Gastrocnemius medialis (tissue), 4 donors: ENCODE measurements at regions not wholly inside any gene's neighbourhood (a gene's known extent, or its start where the extent isn't known, plus 50 kb on each side); places are given as distances from the start of the nearest gene placed in this dataset.
"Not testable (repeated sequence)": the region's sequence is repeated elsewhere in the genome, so short reads cannot be mapped to it uniquely, and the experiment has no call there.

Experiments used
- ATAC-seq, 2 donors: fragments of 150-250 bp; one replicate each; pipeline ENCODE4 v1.9.1; 2016
- DNase-seq, 2 donors: peaks; one replicate each; pipeline ENCODE4 v3.0.0-alpha.2; 2019
- H3K27ac ChIP-seq, 4 donors: fragments of 200-600 bp; sonication (generic); 1 replicate in 1 of 4; 2 replicates in 3 of 4; pipeline ENCODE4 v1.5.1; 2016 to 2018; ENCODE audit warnings: mild to moderate bottlenecking in 2 of 4, moderate library complexity in 1 of 4
- H3K27me3 ChIP-seq, 3 donors: fragments of 200-600 bp; sonication (generic) in 2 of 3; 1 replicate in 1 of 3; 2 replicates in 2 of 3; pipeline versions ENCODE4 v1.5.1 to v1.6.0; 2016 to 2019; ENCODE audit warnings: mild to moderate bottlenecking in 1 of 3, moderate library complexity in 1 of 3
- H3K36me3 ChIP-seq, 2 donors: fragments of 200-600 bp; sonication (generic) in 1 of 2; one replicate each; pipeline ENCODE4 v1.5.1; 2017 to 2018
- H3K4me1 ChIP-seq, 2 donors: fragments of 200-600 bp; sonication (generic) in 1 of 2; one replicate each; pipeline ENCODE4 v1.5.1; 2016 to 2017; ENCODE audit warnings: mild to moderate bottlenecking in 2 of 2
- H3K4me3 ChIP-seq, 4 donors: fragments of 200-600 bp; sonication (generic) in 3 of 4; 1 replicate in 1 of 4; 2 replicates in 3 of 4; pipeline ENCODE4 v1.5.1; 2016 to 2019; ENCODE audit warnings: mild to moderate bottlenecking in 2 of 4
- H3K9me3 ChIP-seq, 3 donors: fragments of 200-600 bp; sonication (generic) in 2 of 3; 1 replicate in 1 of 3; 2 replicates in 2 of 3; pipeline ENCODE4 v1.5.1; 2016 to 2019
- POLR2A ChIP-seq, 2 donors: fragments of 450-650 bp; IDR thresholded peaks; one replicate each; pipeline ENCODE4 v1.6.1; 2017; ENCODE audit warnings: antibody characterized with exemption in 2 of 2, mild to moderate bottlenecking in 2 of 2, moderate library complexity in 2 of 2
- in situ Hi-C, 4 donors: fragments of 200-750 bp; cut with MboI; loops; one replicate each; pipeline versions ENCODE4 v1.15.0 to v1.8.0; 2017; ENCODE audit warnings: low sequenced_read_pairs in 4 of 4
- intact Hi-C: fragments of 100-400 bp; cut with DNase I; formaldehyde crosslinking; loops from one replicate; pipeline ENCODE4 v1.15.1; 2023; ENCODE audit warnings: low total_unique reads
- TF ChIP-seq, protein P1 (sequence below), 5 experiments: fragments of 450-650 bp in 3 of 5; fragments of 200-600 bp in 2 of 5; sonication (generic) in 2 of 5; IDR thresholded peaks in 4 of 5; conservative IDR thresholded peaks in 1 of 5; 1 replicate in 4 of 5; 2 replicates in 1 of 5; pipeline ENCODE4 v1.5.1; 2016 to 2019; ENCODE audit warnings: antibody characterized with exemption in 5 of 5, mild to moderate bottlenecking in 3 of 5, moderate library complexity in 3 of 5

- intact Hi-C loops (no loop called here), in situ Hi-C loops (no loop called here)
- Histone ChIP-seq H3K27ac (no peak overlapping the region), H3K36me3 (no peaks in the 10 kb centered on the region), H3K4me1 (no peaks in the 10 kb centered on the region), H3K9me3 (no peaks in the 10 kb centered on the region), H3K27me3 (no peaks in the 10 kb centered on the region), H3K4me3 (no peak overlapping the region)
- DNase-seq (no peak), ATAC-seq (no peak)
- no peak for TF ChIP-seq POLR2A (IDR thresholded peaks at IDR 0.05)
- TF ChIP-seq, protein P1, sequence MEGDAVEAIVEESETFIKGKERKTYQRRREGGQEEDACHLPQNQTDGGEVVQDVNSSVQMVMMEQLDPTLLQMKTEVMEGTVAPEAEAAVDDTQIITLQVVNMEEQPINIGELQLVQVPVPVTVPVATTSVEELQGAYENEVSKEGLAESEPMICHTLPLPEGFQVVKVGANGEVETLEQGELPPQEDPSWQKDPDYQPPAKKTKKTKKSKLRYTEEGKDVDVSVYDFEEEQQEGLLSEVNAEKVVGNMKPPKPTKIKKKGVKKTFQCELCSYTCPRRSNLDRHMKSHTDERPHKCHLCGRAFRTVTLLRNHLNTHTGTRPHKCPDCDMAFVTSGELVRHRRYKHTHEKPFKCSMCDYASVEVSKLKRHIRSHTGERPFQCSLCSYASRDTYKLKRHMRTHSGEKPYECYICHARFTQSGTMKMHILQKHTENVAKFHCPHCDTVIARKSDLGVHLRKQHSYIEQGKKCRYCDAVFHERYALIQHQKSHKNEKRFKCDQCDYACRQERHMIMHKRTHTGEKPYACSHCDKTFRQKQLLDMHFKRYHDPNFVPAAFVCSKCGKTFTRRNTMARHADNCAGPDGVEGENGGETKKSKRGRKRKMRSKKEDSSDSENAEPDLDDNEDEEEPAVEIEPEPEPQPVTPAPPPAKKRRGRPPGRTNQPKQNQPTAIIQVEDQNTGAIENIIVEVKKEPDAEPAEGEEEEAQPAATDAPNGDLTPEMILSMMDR (IDR thresholded peaks at IDR 0.05 in 4 of 5, conservative IDR thresholded peaks at IDR 0.05 in 1 of 5) = no peak
Observed at GRCh38 chr5:60023255-60023654, 129.7 kb upstream of the PDE4D start.

GRCh38 chr5:60020457-60020856 lies 126.9 kb upstream of the PDE4D start:
- in situ Hi-C loops (no loop called here), intact Hi-C loops (no loop called here)
- DNase-seq (no peak), ATAC-seq (no peak)
- no peak overlapping the region for H3K4me3 ChIP-seq
- no peak overlapping the region for H3K27ac ChIP-seq
- H3K36me3 ChIP-seq = no peaks in the 10 kb centered on the region
- H3K27me3 ChIP-seq = no peaks in the 10 kb centered on the region
- H3K4me1 ChIP-seq = no peaks in the 10 kb centered on the region
- TF ChIP-seq, protein P1 (IDR thresholded peaks at IDR 0.05 in 4 of 5, conservative IDR thresholded peaks at IDR 0.05 in 1 of 5) = no peak
- TF ChIP-seq POLR2A (IDR thresholded peaks at IDR 0.05) = no peak
- H3K9me3 ChIP-seq = no peaks in the 10 kb centered on the region

DNA sequence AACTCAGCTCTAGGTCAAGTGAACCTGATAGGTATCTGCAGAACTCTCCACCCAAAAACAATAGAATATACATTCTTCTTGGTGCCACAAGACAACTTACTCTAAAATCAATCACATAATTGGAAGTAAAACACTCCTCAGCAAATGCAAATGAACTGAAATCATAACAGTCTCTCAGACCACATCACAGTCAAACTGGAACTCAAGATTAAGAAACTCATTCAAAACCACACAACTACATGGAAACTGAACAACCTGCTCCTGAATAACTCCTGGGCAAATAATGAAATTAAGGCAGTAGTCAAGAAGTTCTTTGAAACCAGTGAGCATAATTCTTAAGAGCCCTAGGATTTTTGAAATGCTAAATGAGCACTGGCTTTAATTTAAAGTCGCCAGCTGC lies 125.4 kb upstream of the PDE4D start:
- DNase-seq, H3K4me3 ChIP-seq, in situ Hi-C loops, H3K36me3 ChIP-seq, H3K9me3 ChIP-seq, H3K27ac ChIP-seq, H3K27me3 ChIP-seq, ATAC-seq, H3K4me1 ChIP-seq, intact Hi-C loops: not testable (repeated sequence)

DNA sequence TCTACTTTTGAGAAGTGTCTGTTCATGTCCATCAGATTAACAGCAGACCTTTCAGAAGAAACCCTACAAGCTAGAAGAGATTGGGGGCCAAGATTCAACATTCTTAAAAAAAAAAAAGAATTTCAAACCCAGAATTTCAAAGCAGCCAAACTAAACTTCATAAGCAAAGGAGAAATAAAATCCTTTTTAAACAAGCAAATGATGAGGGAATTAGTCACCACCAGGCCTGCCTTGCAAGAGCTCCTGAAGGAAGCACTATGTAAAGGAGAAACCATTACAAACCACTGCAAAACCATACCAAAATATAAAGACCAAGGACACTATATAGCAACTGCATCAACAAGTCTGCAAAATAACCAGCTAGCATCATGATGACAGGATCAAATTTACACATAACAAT lies 124.6 kb upstream of the PDE4D start:
- intact Hi-C loops (no loop called here), in situ Hi-C loops (no loop called here)
- TF ChIP-seq, protein P1 (IDR thresholded peaks at IDR 0.05 in 4 of 5, conservative IDR thresholded peaks at IDR 0.05 in 1 of 5) = no peak
- TF ChIP-seq POLR2A (IDR thresholded peaks at IDR 0.05) = no peak
- no peaks in the 10 kb centered on the region for H3K27me3 ChIP-seq
- ATAC-seq (no peak), DNase-seq (no peak)
- no peaks in the 10 kb centered on the region for H3K36me3 ChIP-seq
- no peak overlapping the region for H3K4me3 ChIP-seq
- no peak overlapping the region for H3K27ac ChIP-seq
- H3K4me1 ChIP-seq = no peaks in the 10 kb centered on the region
- no peaks in the 10 kb centered on the region for H3K9me3 ChIP-seq

GRCh38 chr5:60014331-60014730 lies 120.8 kb upstream of the PDE4D start:
- in situ Hi-C loops (no loop called here), intact Hi-C loops (no loop called here)
- Histone ChIP-seq H3K36me3 (no peaks in the 10 kb centered on the region), H3K27me3 (no peaks in the 10 kb centered on the region), H3K27ac (no peak overlapping the region), H3K4me3 (no peak overlapping the region), H3K4me1 (no peaks in the 10 kb centered on the region), H3K9me3 (no peaks in the 10 kb centered on the region)
- DNase-seq = no peak
- ATAC-seq = no peak
- no peak for TF ChIP-seq POLR2A (IDR thresholded peaks at IDR 0.05)
- TF ChIP-seq, protein P1 (IDR thresholded peaks at IDR 0.05 in 4 of 5, conservative IDR thresholded peaks at IDR 0.05 in 1 of 5) = no peak
